ENCODE measurements at regions not wholly inside any gene's neighbourhood (a gene's known extent, or its start where the extent isn't known, plus 50 kb on each side); places are given as distances from the start of the nearest gene placed in this dataset.

GRCh38 chr12:91563011-91563765 lies 380.6 kb upstream of the DCN start:
- Histone ChIP-seq H3K27me3 (ENCODE audit: control insufficient read depth in 3 of 3, insufficient read depth in 3 of 3, low read length in 2 of 3) (no peaks in the 10 kb centered on the region), H3K4me3 (no peak overlapping the region), H3K27ac (ENCODE audit: low read depth in 1 of 2, low read length in 1 of 2) (no peak overlapping the region), H3K9me3 (ENCODE audit: control insufficient read depth in 4 of 4, insufficient read depth in 3 of 4, low read length in 3 of 4) (no peaks in the 10 kb centered on the region), H3K36me3 (ENCODE audit: control insufficient read depth in 4 of 4, insufficient read depth in 4 of 4, low read length in 4 of 4) (no peaks in the 10 kb centered on the region), H3K4me1 (ENCODE audit: control insufficient read depth in 5 of 5, insufficient read depth in 5 of 5, low read length in 5 of 5) (peaks cover 0 to 5% (median 0%) of the 10 kb centered on the region in 5 donors), H3K9ac (ENCODE audit: insufficient read depth in 1 of 2, low read length in 2 of 2) (no peak overlapping the region)
- no peak for DNase-seq
- WGBS, 2 donors, result 97 to 98% methylated on average over 4 of the region's 4 CpGs
- ATAC-seq (ENCODE audit: insufficient read depth, low FRiP score), result no peak
- TF ChIP-seq CTCF (IDR thresholded peaks at IDR 0.05; ENCODE audit: control extremely low read depth, extremely low read depth), result no peak

DNA sequence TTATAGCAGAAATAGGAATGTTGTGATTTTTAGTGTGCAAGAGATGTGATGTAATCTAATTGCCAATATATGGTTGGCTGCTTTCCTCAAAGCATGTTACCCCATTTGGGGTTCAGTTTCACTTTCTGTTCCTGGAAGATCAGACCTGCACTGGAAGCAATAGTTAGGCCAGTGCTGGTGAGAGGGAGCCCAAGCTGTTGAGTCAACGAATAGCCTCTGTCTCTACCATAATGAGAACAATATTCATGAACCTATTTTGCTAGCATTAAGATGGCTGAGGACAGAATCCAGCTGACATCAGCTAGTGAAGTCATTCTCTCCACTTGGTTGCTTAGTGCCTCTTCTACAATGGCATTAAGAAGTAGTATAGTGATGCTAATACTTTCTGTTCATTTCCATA lies 379.9 kb upstream of the DCN start:
- no peak for TF ChIP-seq CTCF (IDR thresholded peaks at IDR 0.05; ENCODE audit: control extremely low read depth, extremely low read depth)
- no peak overlapping the region for H3K9ac ChIP-seq (ENCODE audit: insufficient read depth in 1 of 2, low read length in 2 of 2)
- WGBS, 2 donors, result 74 to 82% methylated on average over 1 of the region's 1 CpG
- no peaks in the 10 kb centered on the region for H3K9me3 ChIP-seq (ENCODE audit: control insufficient read depth in 4 of 4, insufficient read depth in 3 of 4, low read length in 3 of 4)
- peaks cover 0 to 5% (median 0%) of the 10 kb centered on the region in 5 donors for H3K4me1 ChIP-seq (ENCODE audit: control insufficient read depth in 5 of 5, insufficient read depth in 5 of 5, low read length in 5 of 5)
- DNase-seq, result no peak
- H3K27ac ChIP-seq (ENCODE audit: low read depth in 1 of 2, low read length in 1 of 2), result no peak overlapping the region
- no peaks in the 10 kb centered on the region for H3K36me3 ChIP-seq (ENCODE audit: control insufficient read depth in 4 of 4, insufficient read depth in 4 of 4, low read length in 4 of 4)
- no peaks in the 10 kb centered on the region for H3K27me3 ChIP-seq (ENCODE audit: control insufficient read depth in 3 of 3, insufficient read depth in 3 of 3, low read length in 2 of 3)
- H3K4me3 ChIP-seq, result no peak overlapping the region
- ATAC-seq (ENCODE audit: insufficient read depth, low FRiP score), result no peak

- no peak for TF ChIP-seq CTCF (IDR thresholded peaks at IDR 0.05; ENCODE audit: control extremely low read depth, extremely low read depth)
- ATAC-seq (ENCODE audit: insufficient read depth, low FRiP score) (no peak), DNase-seq (no peak)
- Histone ChIP-seq H3K9ac (ENCODE audit: insufficient read depth in 1 of 2, low read length in 2 of 2) (no peak overlapping the region), H3K27ac (ENCODE audit: low read depth in 1 of 2, low read length in 1 of 2) (no peak overlapping the region), H3K4me1 (ENCODE audit: control insufficient read depth in 5 of 5, insufficient read depth in 5 of 5, low read length in 5 of 5) (peaks cover 0 to 5% (median 0%) of the 10 kb centered on the region in 5 donors), H3K4me3 (no peak overlapping the region), H3K9me3 (ENCODE audit: control insufficient read depth in 4 of 4, insufficient read depth in 3 of 4, low read length in 3 of 4) (no peaks in the 10 kb centered on the region), H3K27me3 (ENCODE audit: control insufficient read depth in 3 of 3, insufficient read depth in 3 of 3, low read length in 2 of 3) (no peaks in the 10 kb centered on the region), H3K36me3 (ENCODE audit: control insufficient read depth in 4 of 4, insufficient read depth in 4 of 4, low read length in 4 of 4) (no peaks in the 10 kb centered on the region)
- 66 to 77% methylated on average over 2 of the region's 2 CpGs for WGBS, 2 donors
Measured at GRCh38 chr12:91561958-91562325, 379.3 kb upstream of the DCN start.
